Neuron (in vitro differentiated cells): ENCODE measurements at regions not wholly inside any gene's neighbourhood (a gene's known extent, or its start where the extent isn't known, plus 50 kb on each side); places are given as distances from the start of the nearest gene placed in this dataset.

Experiments
- H2AFZ ChIP-seq: one replicate; pipeline ENCODE4 v1.6.1; 2013; ENCODE audit warnings: low read depth, mild to moderate bottlenecking, inconsistent platforms, low read length, moderate library complexity
- H3K27me3 ChIP-seq: one replicate; pipeline ENCODE4 v1.6.1; 2013; ENCODE audit warnings: low read length; ENCODE audit not compliant: insufficient read depth
- H3K36me3 ChIP-seq: one replicate; pipeline ENCODE4 v1.6.1; 2013; ENCODE audit warnings: low read length; ENCODE audit not compliant: insufficient read depth
- H3K4me1 ChIP-seq: one replicate; pipeline ENCODE4 v1.6.1; 2013; ENCODE audit warnings: low read length; ENCODE audit not compliant: insufficient read depth
- H3K4me3 ChIP-seq: 2 replicates; pipeline ENCODE4 v1.5.1; 2013; ENCODE audit warnings: mild to moderate bottlenecking, low read length, moderate library complexity
- H3K9me3 ChIP-seq: one replicate; pipeline ENCODE4 v1.6.1; 2013; ENCODE audit warnings: low read length

DNA sequence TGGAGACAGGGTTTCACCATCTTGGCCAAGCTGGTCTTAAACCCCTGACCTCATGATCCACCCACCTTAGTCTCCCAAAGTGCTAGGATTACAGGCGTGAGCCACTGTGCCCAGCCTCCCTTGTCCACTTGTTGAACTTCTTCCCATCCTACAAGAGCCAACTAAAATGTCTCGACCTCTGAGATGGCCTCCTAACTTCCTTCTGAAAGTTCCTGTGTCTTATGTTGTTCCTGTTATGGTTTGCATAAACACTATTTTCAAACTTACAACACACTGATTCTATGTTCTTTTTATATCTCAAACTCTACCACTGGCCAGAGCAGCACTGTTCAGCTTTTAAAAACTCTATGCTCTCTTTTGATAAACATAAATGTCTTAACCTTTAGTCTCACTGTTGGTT is 63.3 kb upstream of the UGP2 start:
- no peak overlapping the region for H3K4me3 ChIP-seq
- H3K9me3 ChIP-seq = no peaks in the 10 kb centered on the region
- no peaks in the 10 kb centered on the region for H3K27me3 ChIP-seq
- H2AFZ ChIP-seq = no peak overlapping the region
- peaks cover 11% of the 10 kb centered on the region for H3K4me1 ChIP-seq
- H3K36me3 ChIP-seq = no peaks in the 10 kb centered on the region

DNA sequence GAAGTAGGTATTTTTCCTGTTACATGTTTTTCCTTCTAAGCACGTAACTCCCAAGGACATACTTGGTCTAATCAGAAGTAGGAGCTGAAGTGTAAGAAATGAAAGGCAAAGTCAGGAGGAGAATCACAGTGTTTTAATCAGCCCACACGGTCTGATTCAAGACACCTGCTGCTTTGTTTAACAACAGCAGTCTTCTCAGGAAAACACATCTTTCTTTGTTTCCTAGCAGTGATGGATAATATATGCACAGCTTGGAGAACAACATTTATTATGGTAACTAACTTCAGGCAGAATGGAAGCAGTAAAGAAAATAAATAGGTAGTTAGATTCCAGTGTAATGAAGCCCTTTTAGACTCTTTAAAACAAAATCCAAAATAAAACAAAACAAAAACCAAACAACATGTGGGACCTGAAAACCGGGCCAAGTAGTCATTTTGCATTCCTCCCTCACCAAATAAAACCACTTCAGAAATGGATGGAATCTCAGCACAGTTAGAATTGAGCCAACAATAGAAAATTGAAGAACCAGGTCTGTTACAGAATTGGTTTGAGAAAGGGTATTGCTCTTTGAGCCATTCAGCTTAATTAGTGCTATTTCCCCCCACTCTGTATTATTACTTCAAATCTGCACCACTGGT is 61.1 kb upstream of the UGP2 start:
- H3K36me3 ChIP-seq = no peaks in the 10 kb centered on the region
- H3K9me3 ChIP-seq = no peaks in the 10 kb centered on the region

DNA sequence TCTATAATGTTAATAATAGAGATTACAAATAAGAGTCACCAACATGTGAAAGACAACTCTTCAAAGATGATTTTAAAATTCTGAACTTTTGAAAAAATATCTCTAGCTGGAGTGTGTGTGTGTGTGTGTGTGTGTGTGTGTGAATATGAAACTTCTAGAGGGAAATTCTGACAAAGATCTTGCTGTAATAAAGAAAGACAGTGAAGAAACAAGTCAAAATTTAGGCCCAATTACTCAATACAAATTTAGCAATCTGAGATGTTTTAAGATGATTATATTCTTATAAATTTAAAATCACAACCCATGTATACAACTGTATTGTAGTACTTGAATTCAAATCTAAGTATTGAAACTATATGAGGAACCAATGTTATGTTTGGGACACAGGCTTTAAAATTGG is 57.2 kb upstream of the UGP2 start:
- Histone ChIP-seq H3K9me3 (no peaks in the 10 kb centered on the region), H3K36me3 (no peaks in the 10 kb centered on the region), H2AFZ (no peak overlapping the region), H3K27me3 (no peaks in the 10 kb centered on the region), H3K4me1 (peaks cover 10% of the 10 kb centered on the region), H3K4me3 (no peak overlapping the region)

More for the DNA sequence above, 61.1 kb upstream of the UGP2 start:
- Histone ChIP-seq H3K4me1 (peaks cover 10% of the 10 kb centered on the region), H3K4me3 (no peak overlapping the region), H2AFZ (peak overlapping the region; percentile 12), H3K27me3 (no peaks in the 10 kb centered on the region)

DNA sequence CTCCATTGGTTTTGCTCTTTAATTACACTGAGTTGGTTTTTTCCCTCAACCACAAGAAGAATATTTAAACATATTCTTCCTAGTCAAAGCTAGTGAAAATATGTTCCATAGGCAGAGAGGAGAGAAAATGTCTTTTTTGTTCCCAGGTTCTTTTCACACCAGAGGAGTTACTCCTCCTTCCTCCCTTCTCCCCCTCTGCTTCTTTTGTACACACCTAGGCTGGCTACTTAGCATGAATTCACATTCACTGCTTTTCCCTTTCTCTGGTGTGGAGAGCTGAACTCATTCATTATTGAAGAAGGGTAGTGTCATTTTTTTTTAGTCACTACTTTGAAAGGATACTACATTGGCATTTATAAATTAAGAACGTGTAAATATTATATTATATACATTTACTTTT is 56.6 kb upstream of the UGP2 start:
- H3K4me1 ChIP-seq = peaks cover 10% of the 10 kb centered on the region
- H3K9me3 ChIP-seq = no peaks in the 10 kb centered on the region
- H2AFZ ChIP-seq = no peak overlapping the region

DNA sequence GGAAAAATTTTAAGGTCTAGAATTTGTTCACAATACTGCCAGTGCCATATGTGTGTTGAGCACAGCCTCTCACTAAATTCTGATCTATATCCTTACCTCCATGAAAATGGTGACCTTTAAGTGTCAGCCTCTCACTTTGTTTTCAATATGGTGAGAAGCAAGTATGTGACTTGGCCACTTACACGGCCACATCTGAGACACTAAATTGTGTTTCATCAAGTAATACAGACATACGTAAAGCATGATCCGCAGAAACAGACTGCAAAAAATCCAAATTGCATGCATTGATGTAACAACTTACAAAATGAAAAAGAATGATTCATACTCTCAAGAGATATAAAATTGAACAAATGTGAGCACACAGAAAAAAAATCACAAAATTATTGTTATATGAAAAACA is 55.2 kb upstream of the UGP2 start:
- Histone ChIP-seq H3K36me3 (no peaks in the 10 kb centered on the region), H2AFZ (no peak overlapping the region), H3K4me1 (peaks cover 4% of the 10 kb centered on the region), H3K9me3 (no peaks in the 10 kb centered on the region), H3K27me3 (no peaks in the 10 kb centered on the region), H3K4me3 (no peak overlapping the region)

More for the DNA sequence above, 56.6 kb upstream of the UGP2 start:
- no peak overlapping the region for H3K4me3 ChIP-seq
- no peaks in the 10 kb centered on the region for H3K27me3 ChIP-seq
- H3K36me3 ChIP-seq = no peaks in the 10 kb centered on the region

DNA sequence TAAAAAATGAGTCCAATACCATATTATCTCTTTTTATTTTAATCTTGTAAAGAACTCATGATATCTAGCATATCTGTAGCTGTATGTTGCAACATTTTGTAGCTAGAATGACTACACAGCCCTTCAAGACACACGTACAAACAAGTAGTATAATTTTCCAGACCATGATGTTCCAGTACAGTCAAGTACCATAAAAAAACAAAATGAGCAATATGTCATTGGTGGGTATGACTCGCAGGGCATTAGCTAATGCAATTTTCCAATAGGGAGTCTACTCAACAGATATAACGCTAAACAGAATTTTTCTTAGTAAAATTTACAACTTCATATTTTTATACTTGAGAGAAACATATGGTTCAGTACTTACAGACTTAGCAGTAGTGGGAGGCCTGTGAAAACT is 53.6 kb upstream of the UGP2 start:
- Histone ChIP-seq H3K9me3 (no peaks in the 10 kb centered on the region), H3K27me3 (no peaks in the 10 kb centered on the region), H3K4me3 (no peak overlapping the region), H2AFZ (no peak overlapping the region), H3K4me1 (peaks cover 4% of the 10 kb centered on the region), H3K36me3 (no peaks in the 10 kb centered on the region)

DNA sequence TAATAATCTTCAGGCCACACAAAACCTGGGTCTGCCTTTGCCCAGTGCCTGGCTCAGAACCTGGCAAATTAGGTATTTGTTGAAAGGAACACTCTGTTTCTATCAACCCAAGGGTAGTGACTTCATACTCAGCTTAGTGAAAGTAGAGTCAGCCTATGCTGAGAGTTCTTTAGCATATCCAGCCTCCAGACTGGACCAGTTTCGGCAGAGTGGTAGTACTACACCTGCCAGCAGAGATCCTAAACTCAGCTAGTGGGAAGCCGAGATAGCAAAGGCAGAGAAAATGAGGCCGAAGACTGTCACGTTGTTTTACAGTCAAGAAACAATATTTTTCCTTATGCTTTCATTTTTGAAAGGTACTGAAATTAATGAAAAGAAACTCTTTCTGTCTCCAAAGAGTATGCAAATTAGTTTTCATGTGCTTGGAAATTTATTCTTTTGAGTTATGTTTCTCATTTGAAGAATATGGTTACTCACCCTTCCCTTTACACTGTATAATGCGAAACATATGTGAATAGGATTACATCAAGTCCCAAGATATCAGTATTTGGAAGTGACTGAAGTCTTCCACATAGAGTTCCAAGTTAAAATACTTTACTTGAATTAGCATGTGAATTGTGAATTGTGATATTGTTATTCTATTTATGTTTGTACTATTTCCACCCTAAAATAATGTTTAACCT is 52.2 kb upstream of the UGP2 start:
- Histone ChIP-seq H2AFZ (no peak overlapping the region), H3K9me3 (no peaks in the 10 kb centered on the region), H3K4me3 (no peak overlapping the region), H3K36me3 (no peaks in the 10 kb centered on the region), H3K27me3 (no peaks in the 10 kb centered on the region), H3K4me1 (peaks cover 4% of the 10 kb centered on the region)

DNA sequence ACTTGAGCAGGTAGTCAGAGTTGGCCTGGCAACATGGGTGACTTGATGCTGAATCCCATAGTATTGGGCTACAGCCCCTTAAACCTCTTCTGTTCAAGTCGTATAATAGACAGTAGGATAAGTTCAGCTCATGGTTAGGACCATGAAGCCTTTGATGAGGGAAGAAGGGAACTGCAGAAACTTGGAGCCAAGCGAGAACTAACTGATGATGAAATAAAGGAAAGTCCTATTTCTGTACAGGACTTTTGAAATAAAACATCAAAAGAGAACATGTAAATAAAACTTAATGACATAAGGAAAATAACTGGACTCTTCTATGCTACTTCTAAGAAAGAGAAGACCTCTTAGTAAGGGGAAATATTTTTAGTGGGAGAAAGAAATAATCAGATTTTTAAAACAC is 51.2 kb upstream of the UGP2 start:
- Histone ChIP-seq H3K27me3 (no peaks in the 10 kb centered on the region), H3K9me3 (no peaks in the 10 kb centered on the region), H3K36me3 (no peaks in the 10 kb centered on the region), H3K4me3 (no peak overlapping the region), H2AFZ (no peak overlapping the region), H3K4me1 (no peaks in the 10 kb centered on the region)

DNA sequence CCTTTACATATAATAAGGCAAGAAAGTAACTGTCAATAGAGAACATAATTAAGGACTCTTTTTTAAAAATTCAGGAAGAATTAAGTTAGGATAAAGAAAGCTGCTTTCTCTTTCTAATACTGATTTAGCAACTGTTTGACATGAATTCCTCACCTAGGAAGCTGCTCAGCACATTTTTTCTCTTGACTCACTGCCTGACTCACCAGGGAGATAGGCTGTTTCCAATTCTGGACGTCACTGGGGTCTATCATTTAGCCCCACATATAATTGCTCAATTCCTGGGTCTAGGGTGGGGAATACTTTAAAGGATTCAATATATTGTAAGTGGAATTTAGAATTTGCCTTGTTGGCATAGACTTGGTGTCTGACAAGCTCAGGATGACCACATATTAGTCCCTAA is 50.8 kb upstream of the UGP2 start:
- Histone ChIP-seq H3K36me3 (no peaks in the 10 kb centered on the region), H3K27me3 (no peaks in the 10 kb centered on the region), H2AFZ (no peak overlapping the region), H3K9me3 (no peaks in the 10 kb centered on the region), H3K4me3 (no peak overlapping the region), H3K4me1 (no peaks in the 10 kb centered on the region)

DNA sequence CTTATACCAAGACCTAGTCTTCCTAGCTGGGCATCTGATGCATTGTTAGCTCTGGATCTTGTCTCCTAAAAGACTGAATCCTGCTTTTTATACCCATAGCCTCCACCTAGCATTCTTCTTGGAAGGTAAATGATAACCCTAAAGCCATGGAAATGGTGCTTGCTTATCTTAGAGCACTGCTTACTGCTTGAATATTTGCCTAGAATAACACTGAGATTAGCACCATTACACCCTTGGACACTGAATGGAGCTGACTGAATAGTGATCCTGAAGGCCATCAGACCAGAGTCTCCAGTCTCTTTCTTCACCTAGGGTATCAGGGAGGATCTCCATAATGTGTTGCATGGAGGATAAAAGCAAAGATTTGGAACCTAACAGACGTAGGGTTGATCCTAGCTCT is 50.3 kb upstream of the UGP2 start:
- Histone ChIP-seq H3K4me3 (no peak overlapping the region), H2AFZ (no peak overlapping the region)

More for the DNA sequence above, 50.3 kb upstream of the UGP2 start:
- Histone ChIP-seq H3K4me1 (no peaks in the 10 kb centered on the region), H3K36me3 (no peaks in the 10 kb centered on the region), H3K27me3 (no peaks in the 10 kb centered on the region), H3K9me3 (no peaks in the 10 kb centered on the region)
